ENCODE measurements at regions not wholly inside any gene's neighbourhood (a gene's known extent, or its start where the extent isn't known, plus 50 kb on each side); places are given as distances from the start of the nearest gene placed in this dataset.

GRCh38 chr17:77781536-77781935, 177.0 kb upstream of the TNRC6C start:
- H3K4me3 ChIP-seq (ENCODE audit: insufficient read depth, low read length): no peak overlapping the region
- H3K36me3 ChIP-seq (ENCODE audit: insufficient read depth, low read length): no peaks in the 10 kb centered on the region
- TF ChIP-seq, protein P1, sequence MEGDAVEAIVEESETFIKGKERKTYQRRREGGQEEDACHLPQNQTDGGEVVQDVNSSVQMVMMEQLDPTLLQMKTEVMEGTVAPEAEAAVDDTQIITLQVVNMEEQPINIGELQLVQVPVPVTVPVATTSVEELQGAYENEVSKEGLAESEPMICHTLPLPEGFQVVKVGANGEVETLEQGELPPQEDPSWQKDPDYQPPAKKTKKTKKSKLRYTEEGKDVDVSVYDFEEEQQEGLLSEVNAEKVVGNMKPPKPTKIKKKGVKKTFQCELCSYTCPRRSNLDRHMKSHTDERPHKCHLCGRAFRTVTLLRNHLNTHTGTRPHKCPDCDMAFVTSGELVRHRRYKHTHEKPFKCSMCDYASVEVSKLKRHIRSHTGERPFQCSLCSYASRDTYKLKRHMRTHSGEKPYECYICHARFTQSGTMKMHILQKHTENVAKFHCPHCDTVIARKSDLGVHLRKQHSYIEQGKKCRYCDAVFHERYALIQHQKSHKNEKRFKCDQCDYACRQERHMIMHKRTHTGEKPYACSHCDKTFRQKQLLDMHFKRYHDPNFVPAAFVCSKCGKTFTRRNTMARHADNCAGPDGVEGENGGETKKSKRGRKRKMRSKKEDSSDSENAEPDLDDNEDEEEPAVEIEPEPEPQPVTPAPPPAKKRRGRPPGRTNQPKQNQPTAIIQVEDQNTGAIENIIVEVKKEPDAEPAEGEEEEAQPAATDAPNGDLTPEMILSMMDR (IDR thresholded peaks at IDR 0.05; ENCODE audit: extremely low read depth, low read depth, low read length): no peak
- H3K9me3 ChIP-seq (ENCODE audit: low read depth, low read length): no peaks in the 10 kb centered on the region
- H3K4me1 ChIP-seq (ENCODE audit: insufficient read depth, low read length): peaks cover 14% of the 10 kb centered on the region
- H3K27ac ChIP-seq (ENCODE audit: low read depth, low read length): no peak overlapping the region
- DNase-seq (ENCODE audit: insufficient read length, low spot score, missing footprints): peak; percentile 82
- no peaks in the 10 kb centered on the region for H4K20me1 ChIP-seq (ENCODE audit: insufficient read depth, low read length)
- H3K27me3 ChIP-seq (ENCODE audit: insufficient read depth, low read length): peaks cover 28% of the 10 kb centered on the region
- no peak overlapping the region for H3K4me2 ChIP-seq (ENCODE audit: insufficient read depth, low read length)
- no peak overlapping the region for H2AFZ ChIP-seq (ENCODE audit: low read length)
- H3K79me2 ChIP-seq (ENCODE audit: insufficient read depth, low read length): no peaks in the 10 kb centered on the region

- no peaks in the 10 kb centered on the region for H3K36me3 ChIP-seq (ENCODE audit: insufficient read depth, low read length)
- H3K4me1 ChIP-seq (ENCODE audit: insufficient read depth, low read length): peaks cover 14% of the 10 kb centered on the region
- peaks cover 31% of the 10 kb centered on the region for H3K27me3 ChIP-seq (ENCODE audit: insufficient read depth, low read length)
- no peak overlapping the region for H2AFZ ChIP-seq (ENCODE audit: low read length)
- peak; percentile 17 for DNase-seq (ENCODE audit: insufficient read length, low spot score, missing footprints)
- H4K20me1 ChIP-seq (ENCODE audit: insufficient read depth, low read length): no peaks in the 10 kb centered on the region
- TF ChIP-seq, protein P1 (IDR thresholded peaks at IDR 0.05; ENCODE audit: extremely low read depth, low read depth, low read length): no peak
- no peaks in the 10 kb centered on the region for H3K79me2 ChIP-seq (ENCODE audit: insufficient read depth, low read length)
- H3K27ac ChIP-seq (ENCODE audit: low read depth, low read length): no peak overlapping the region
- no peak overlapping the region for H3K4me3 ChIP-seq (ENCODE audit: insufficient read depth, low read length)
- no peak overlapping the region for H3K4me2 ChIP-seq (ENCODE audit: insufficient read depth, low read length)
- no peaks in the 10 kb centered on the region for H3K9me3 ChIP-seq (ENCODE audit: low read depth, low read length)
These were observed 176.3 kb upstream of the TNRC6C start for GRCh38 chr17:77782201-77782600.

GRCh38 chr17:77782611-77783010, 175.9 kb upstream of the TNRC6C start:
- Histone ChIP-seq H3K36me3 (ENCODE audit: insufficient read depth, low read length) (no peaks in the 10 kb centered on the region), H3K4me2 (ENCODE audit: insufficient read depth, low read length) (no peak overlapping the region), H4K20me1 (ENCODE audit: insufficient read depth, low read length) (no peaks in the 10 kb centered on the region), H3K27me3 (ENCODE audit: insufficient read depth, low read length) (peaks cover 31% of the 10 kb centered on the region), H3K4me1 (ENCODE audit: insufficient read depth, low read length) (peaks cover 14% of the 10 kb centered on the region), H3K4me3 (ENCODE audit: insufficient read depth, low read length) (no peak overlapping the region), H3K9me3 (ENCODE audit: low read depth, low read length) (no peaks in the 10 kb centered on the region), H3K79me2 (ENCODE audit: insufficient read depth, low read length) (no peaks in the 10 kb centered on the region), H3K27ac (ENCODE audit: low read depth, low read length) (no peak overlapping the region), H2AFZ (ENCODE audit: low read length) (no peak overlapping the region)
- DNase-seq (ENCODE audit: insufficient read length, low spot score, missing footprints): peak; percentile 57
- TF ChIP-seq, protein P1 (IDR thresholded peaks at IDR 0.05; ENCODE audit: extremely low read depth, low read depth, low read length): no peak

DNA sequence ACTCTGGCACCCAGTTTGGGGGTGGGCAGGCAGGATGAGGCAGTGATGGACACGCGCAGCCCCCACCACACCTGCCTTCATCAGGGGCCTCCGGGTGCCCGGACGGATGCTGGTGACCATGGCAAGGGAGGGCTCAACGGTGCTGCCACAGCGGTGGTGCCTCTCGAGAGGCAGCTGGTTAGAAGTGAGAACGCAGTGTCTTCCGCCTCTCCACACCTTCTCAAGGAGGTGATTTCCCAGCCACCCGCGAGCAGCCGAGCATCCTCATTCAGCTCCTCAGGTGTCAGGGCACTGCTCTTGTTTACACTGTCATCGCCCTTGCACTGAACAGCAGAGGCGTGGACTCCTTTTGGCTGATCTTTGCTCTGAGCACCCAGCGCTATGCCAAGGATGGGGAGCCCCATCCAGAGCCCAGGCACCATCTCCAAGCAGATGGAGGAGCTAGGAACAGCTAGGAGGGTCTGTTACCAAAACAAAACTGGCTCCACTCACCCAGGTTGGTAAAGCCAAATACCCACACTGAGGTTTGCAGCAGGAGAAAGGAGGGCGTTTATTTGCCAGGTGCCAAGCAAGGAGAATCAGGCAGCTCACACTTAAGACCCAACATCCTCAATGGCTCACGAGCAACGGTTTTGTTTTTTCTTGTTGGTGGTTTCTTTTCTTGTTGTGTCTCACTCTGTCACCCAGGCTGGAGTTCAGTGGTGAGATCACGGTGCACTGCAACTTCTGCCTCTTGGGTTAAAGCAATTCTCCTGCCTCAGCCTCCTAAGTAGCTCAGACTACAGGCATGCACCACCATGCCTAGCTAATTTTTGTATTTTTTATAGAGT, 174.3 kb upstream of the TNRC6C start:
- Histone ChIP-seq H3K4me1 (ENCODE audit: insufficient read depth, low read length) (peaks cover 10% of the 10 kb centered on the region), H3K4me2 (ENCODE audit: insufficient read depth, low read length) (no peak overlapping the region), H2AFZ (ENCODE audit: low read length) (no peak overlapping the region)

More for the DNA sequence above, 174.3 kb upstream of the TNRC6C start:
- Histone ChIP-seq H3K79me2 (ENCODE audit: insufficient read depth, low read length) (no peaks in the 10 kb centered on the region), H3K36me3 (ENCODE audit: insufficient read depth, low read length) (no peaks in the 10 kb centered on the region), H4K20me1 (ENCODE audit: insufficient read depth, low read length) (no peaks in the 10 kb centered on the region), H3K4me3 (ENCODE audit: insufficient read depth, low read length) (no peak overlapping the region), H3K27me3 (ENCODE audit: insufficient read depth, low read length) (peaks cover 28% of the 10 kb centered on the region), H3K9me3 (ENCODE audit: low read depth, low read length) (no peaks in the 10 kb centered on the region), H3K27ac (ENCODE audit: low read depth, low read length) (no peak overlapping the region)
- peak; percentile 78 for DNase-seq (ENCODE audit: insufficient read length, low spot score, missing footprints)
- TF ChIP-seq, protein P1 (IDR thresholded peaks at IDR 0.05; ENCODE audit: extremely low read depth, low read depth, low read length): no peak
